OCI-LY3 (cell line): ENCODE measurements at regions not wholly inside any gene's neighbourhood (a gene's known extent, or its start where the extent isn't known, plus 50 kb on each side); places are given as distances from the start of the nearest gene placed in this dataset.

Experiments used
- H2AFZ ChIP-seq: fragments of 200-600, 300-600 bp; shearing (Covaris generic); 2 replicates; pipeline ENCODE4 v1.6.0; 2014; ENCODE audit warnings: antibody characterized with exemption, low read depth, low read length
- H3K27ac ChIP-seq: fragments of 200-600, 300-600 bp; sonication (generic); 2 replicates; pipeline ENCODE4 v1.5.1; 2014; ENCODE audit warnings: mild to moderate bottlenecking, low read length, moderate library complexity, mixed read lengths
- H3K27me3 ChIP-seq: fragments of 200-600, 300-600 bp; sonication (generic); 2 replicates; pipeline ENCODE4 v1.6.1; 2014; ENCODE audit warnings: low read depth, low read length, mixed read lengths
- H3K36me3 ChIP-seq: fragments of 200-600, 300-600 bp; sonication (generic); replicated peaks from 2 replicates; pipeline ENCODE3; 2014; ENCODE audit warnings: low read depth, low read length, mixed read lengths
- H3K4me1 ChIP-seq: fragments of 300-600, 200-600 bp; sonication (generic); 2 replicates; pipeline ENCODE4 v1.6.1; 2014; ENCODE audit warnings: low read length, mixed read lengths
- H3K4me2 ChIP-seq: fragments of 200-600, 300-600 bp; sonication (generic); 2 replicates; pipeline ENCODE4 v1.6.1; 2014; ENCODE audit warnings: low read length, mixed read lengths
- H3K4me3 ChIP-seq: fragments of 300-600, 200-600 bp; sonication (generic); 2 replicates; pipeline ENCODE4 v1.5.1; 2014; ENCODE audit warnings: antibody characterized with exemption, mild to moderate bottlenecking, low read length, moderate library complexity
- H3K79me2 ChIP-seq: fragments of 300-600, 200-600 bp; shearing (Covaris generic); 2 replicates; pipeline ENCODE4 v1.6.1; 2014; ENCODE audit warnings: mild to moderate bottlenecking, low read length, mixed read lengths
- H3K9ac ChIP-seq: fragments of 300-600, 200-600 bp; shearing (Covaris generic); 2 replicates; pipeline ENCODE4 v1.6.0; 2014; ENCODE audit warnings: mild to moderate bottlenecking, low read length, moderate library complexity
- H3K9me3 ChIP-seq: fragments of 200-600, 300-600 bp; shearing (Covaris generic); 2 replicates; pipeline ENCODE4 v1.6.1; 2014; ENCODE audit warnings: low read length, mixed read lengths; ENCODE audit not compliant: insufficient read depth
- H4K20me1 ChIP-seq: fragments of 200-600, 300-600 bp; sonication (generic); 2 replicates; pipeline ENCODE4 v1.6.1; 2016; ENCODE audit warnings: low read length, mixed read lengths; ENCODE audit not compliant: insufficient read depth
- EZH2phosphoT487 ChIP-seq: fragments of 200-600 bp; shearing (Covaris generic); IDR thresholded peaks from 2 replicates; pipeline ENCODE4 v1.6.1; 2018; ENCODE audit warnings: antibody characterized with exemption, mixed run types, low read depth
- TF ChIP-seq, protein P1 (sequence below): fragments of 200-600, 300-600 bp; sonication (generic); IDR thresholded peaks from 2 replicates; pipeline ENCODE4 v1.5.1; 2014; ENCODE audit warnings: antibody characterized with exemption, low read length, low read depth

DNA sequence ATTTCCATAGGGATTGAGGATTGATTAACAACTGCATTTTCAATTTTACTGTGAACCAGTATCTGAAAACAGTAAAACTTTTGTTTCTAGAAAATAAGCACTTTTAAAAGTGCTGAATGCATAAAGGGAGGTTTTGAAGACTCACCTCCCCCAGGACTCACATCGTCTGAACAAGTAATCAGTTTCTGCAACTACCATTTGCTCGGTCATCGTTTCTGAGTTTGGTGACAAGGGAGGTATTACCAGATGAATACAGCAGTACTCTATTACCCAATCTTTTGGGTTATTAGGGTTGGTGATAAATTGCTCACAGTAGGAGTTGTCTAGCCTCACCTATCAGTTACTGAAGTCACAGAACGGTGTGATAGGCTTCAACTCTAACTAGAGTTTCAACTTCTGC lies 234.5 kb upstream of the FN1 start:
- TF ChIP-seq EZH2phosphoT487, result no peak
- TF ChIP-seq, protein P1, sequence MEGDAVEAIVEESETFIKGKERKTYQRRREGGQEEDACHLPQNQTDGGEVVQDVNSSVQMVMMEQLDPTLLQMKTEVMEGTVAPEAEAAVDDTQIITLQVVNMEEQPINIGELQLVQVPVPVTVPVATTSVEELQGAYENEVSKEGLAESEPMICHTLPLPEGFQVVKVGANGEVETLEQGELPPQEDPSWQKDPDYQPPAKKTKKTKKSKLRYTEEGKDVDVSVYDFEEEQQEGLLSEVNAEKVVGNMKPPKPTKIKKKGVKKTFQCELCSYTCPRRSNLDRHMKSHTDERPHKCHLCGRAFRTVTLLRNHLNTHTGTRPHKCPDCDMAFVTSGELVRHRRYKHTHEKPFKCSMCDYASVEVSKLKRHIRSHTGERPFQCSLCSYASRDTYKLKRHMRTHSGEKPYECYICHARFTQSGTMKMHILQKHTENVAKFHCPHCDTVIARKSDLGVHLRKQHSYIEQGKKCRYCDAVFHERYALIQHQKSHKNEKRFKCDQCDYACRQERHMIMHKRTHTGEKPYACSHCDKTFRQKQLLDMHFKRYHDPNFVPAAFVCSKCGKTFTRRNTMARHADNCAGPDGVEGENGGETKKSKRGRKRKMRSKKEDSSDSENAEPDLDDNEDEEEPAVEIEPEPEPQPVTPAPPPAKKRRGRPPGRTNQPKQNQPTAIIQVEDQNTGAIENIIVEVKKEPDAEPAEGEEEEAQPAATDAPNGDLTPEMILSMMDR, result no peak
- H3K4me2 ChIP-seq, result peak overlapping the region; percentile 77

DNA sequence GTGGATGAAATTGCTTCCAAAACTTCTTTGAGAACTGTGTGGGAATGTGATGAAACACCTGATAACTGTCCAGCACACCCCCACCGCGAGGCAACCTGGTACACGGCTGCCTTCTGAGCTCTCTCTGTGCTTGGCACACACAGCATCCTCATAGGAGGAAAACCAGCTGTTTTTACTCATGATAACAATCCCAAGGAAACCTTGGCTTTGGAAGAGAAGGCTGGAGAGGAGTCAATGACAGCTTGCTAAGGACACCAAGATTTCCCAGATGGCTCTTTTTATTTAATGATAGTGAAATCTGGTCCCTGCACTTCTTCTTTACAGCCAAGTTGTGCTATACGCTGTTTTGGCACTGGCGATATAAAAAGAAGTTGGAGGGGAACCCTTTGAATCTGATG lies 232.5 kb upstream of the FN1 start:
- Histone ChIP-seq H2AFZ (no peak overlapping the region), H3K9me3 (0 out of 2 replicates have a peak, but pooled peaks cover 5% of the 10 kb centered on the region), H3K27ac (no peak overlapping the region), H3K27me3 (0 out of 2 replicates have a peak, but pooled peaks cover 7% of the 10 kb centered on the region), H3K4me3 (no peak overlapping the region), H3K79me2 (no peaks in the 10 kb centered on the region), H4K20me1 (no peaks in the 10 kb centered on the region), H3K4me1 (peaks cover 58% of the 10 kb centered on the region), H3K36me3 (peaks cover 8% of the 10 kb centered on the region), H3K9ac (no peak overlapping the region), H3K4me2 (no peak overlapping the region)
- TF ChIP-seq, protein P1, result no peak
- no peak for TF ChIP-seq EZH2phosphoT487

More for the DNA sequence above, 234.5 kb upstream of the FN1 start:
- H4K20me1 ChIP-seq, result no peaks in the 10 kb centered on the region
- H3K27ac ChIP-seq, result peak overlapping the region; percentile 63
- 0 out of 2 replicates have a peak, but pooled peaks cover 7% of the 10 kb centered on the region for H3K27me3 ChIP-seq
- H3K9me3 ChIP-seq, result 0 out of 2 replicates have a peak, but pooled peaks cover 8% of the 10 kb centered on the region
- H3K79me2 ChIP-seq, result no peaks in the 10 kb centered on the region
- peaks cover 14% of the 10 kb centered on the region for H3K36me3 ChIP-seq
- H3K9ac ChIP-seq, result peak overlapping the region; percentile 3; the same call in 1 of the 2 replicates
- no peak overlapping the region for H2AFZ ChIP-seq
- H3K4me1 ChIP-seq, result peaks cover 41% of the 10 kb centered on the region
- no peak overlapping the region for H3K4me3 ChIP-seq

DNA sequence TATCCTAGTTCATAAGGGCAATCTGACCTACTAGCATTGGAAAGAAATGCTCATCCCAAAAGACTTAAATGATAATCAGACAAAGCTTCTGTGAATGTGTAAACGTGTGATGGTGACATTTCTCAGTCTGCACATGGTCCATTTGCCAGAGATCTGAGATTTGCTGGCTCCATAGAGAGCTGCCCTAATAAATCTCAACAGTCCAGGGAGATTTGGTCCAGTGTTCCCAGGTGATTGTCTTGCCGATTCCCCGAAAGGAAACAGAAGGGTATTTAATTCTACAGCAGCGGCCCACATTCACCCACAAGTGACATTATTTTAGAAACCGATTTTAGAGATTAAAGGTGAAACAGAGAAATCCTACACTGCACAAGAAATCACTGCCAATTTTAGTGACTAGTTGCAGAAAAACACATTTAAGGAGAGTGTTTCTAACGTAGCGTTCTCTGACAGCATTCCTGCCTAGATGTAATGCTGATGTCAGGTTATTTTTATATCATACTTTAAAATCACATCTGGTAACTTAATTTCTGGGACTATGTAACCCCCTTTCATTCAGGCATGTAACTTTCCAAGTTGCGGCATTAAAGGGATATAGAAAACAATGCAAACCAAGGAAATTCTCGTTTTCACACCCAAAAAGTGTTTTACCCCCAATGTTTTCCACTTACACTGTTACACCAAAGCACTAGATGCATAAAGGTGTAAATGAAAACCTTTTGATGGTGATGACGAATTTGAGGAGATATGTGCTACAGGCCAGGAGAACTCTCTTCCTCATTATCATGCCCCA lies 231.9 kb upstream of the FN1 start:
- Histone ChIP-seq H2AFZ (no peak overlapping the region), H3K36me3 (peaks cover 5% of the 10 kb centered on the region), H3K79me2 (no peaks in the 10 kb centered on the region), H3K27ac (no peak overlapping the region), H3K4me3 (no peak overlapping the region), H3K4me1 (peaks cover 58% of the 10 kb centered on the region), H4K20me1 (no peaks in the 10 kb centered on the region), H3K9ac (no peak overlapping the region), H3K4me2 (no peak overlapping the region), H3K9me3 (no peaks in the 10 kb centered on the region), H3K27me3 (0 out of 2 replicates have a peak, but pooled peaks cover 7% of the 10 kb centered on the region)
- TF ChIP-seq, protein P1, result no peak
- TF ChIP-seq EZH2phosphoT487, result no peak

DNA sequence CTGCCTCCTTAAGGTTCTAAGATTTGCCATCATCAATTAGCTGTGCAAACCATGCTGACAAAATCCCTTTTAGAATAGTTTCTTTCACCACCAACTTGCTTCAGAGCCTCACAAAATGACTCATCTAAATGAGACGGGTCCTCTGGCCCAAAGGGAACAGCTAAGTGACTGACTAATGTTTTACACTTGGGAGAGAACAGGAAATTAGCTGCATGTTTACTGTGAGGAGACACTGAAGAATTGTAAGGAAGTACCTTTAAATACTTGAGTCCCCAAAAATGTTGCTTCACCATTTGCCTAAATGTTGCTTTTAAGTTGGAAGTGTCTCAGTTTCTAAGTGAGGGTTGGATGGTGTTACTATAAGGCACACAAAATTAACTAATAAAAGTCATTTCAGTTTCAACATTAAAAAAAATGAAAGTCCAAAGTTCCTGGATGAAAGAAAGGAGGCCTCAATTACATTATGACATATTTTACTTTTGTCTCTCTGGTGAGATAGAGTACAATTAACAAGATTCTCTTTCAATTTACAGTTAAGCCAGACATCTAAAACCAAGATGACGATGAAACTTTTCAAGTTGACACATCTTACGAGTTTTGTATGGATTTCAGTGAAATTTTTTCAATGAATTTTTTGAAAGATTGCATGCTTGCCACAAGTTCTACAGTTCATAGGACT lies 229.1 kb upstream of the FN1 start:
- Histone ChIP-seq H3K9me3 (no peaks in the 10 kb centered on the region), H3K27me3 (0 out of 2 replicates have a peak, but pooled peaks cover 7% of the 10 kb centered on the region), H3K27ac (peak overlapping the region; percentile 31), H3K4me3 (no peak overlapping the region), H4K20me1 (no peaks in the 10 kb centered on the region), H2AFZ (no peak overlapping the region), H3K9ac (no peak overlapping the region), H3K79me2 (no peaks in the 10 kb centered on the region), H3K36me3 (no peaks in the 10 kb centered on the region), H3K4me1 (peaks cover 30% of the 10 kb centered on the region), H3K4me2 (peak overlapping the region; percentile 35)
- no peak for TF ChIP-seq EZH2phosphoT487
